H1 (cell line): ENCODE measurements at regions not wholly inside any gene's neighbourhood (a gene's known extent, or its start where the extent isn't known, plus 50 kb on each side); places are given as distances from the start of the nearest gene placed in this dataset.

Source experiments
- CTCF ChIA-PET: fragments of 300-600 bp; sonication (Branson Sonifier 250); formaldehyde crosslinking; loops from one replicate; lab custom pipeline; 2021; ENCODE audit not compliant: partially characterized antibody; lab: Charles Lee
- POLR2A ChIA-PET: fragments of 300-600 bp; sonication (Branson Sonifier 250); formaldehyde crosslinking; loops from one replicate; lab custom pipeline; 2021; ENCODE audit warnings: inconsistent platforms; ENCODE audit not compliant: partially characterized antibody; lab: Charles Lee
- DNase-seq, 2 experiments: peaks; one replicate each; pipeline versions ENCODE4 v3.0.0 to v3.0.0-alpha.2; 2010 to 2022; ENCODE audit warnings: low spot score in 2 of 2, low read depth in 1 of 2, mixed read lengths in 1 of 2
- FAIRE-seq: peaks from 2 replicates; lab custom pipeline; 2011; peaks lifted over from hg19 to GRCh38; lab: Jason Lieb, UNC
- H2AFZ ChIP-seq: 2 replicates; pipeline ENCODE4 v1.8.1; 2012; ENCODE audit warnings: low read length, inconsistent platforms
- H2AK5ac ChIP-seq: 2 replicates; pipeline ENCODE4 v1.6.1; 2013; ENCODE audit warnings: low read depth, low read length
- H2BK120ac ChIP-seq: replicated peaks from 2 replicates; pipeline ENCODE3; 2013; ENCODE audit warnings: low read depth, low read length, inconsistent platforms
- H2BK12ac ChIP-seq: 2 replicates; pipeline ENCODE4 v1.6.1; 2013; ENCODE audit warnings: low read depth, low read length
- H2BK15ac ChIP-seq: 2 replicates; pipeline ENCODE4 v1.6.1; 2013; ENCODE audit warnings: low read length
- H2BK20ac ChIP-seq: 2 replicates; pipeline ENCODE4 v1.6.1; 2013; ENCODE audit warnings: low read length
- H2BK5ac ChIP-seq: 2 replicates; pipeline ENCODE4 v1.6.1; 2013; ENCODE audit warnings: low read depth, low read length
- H3K14ac ChIP-seq: 2 replicates; pipeline ENCODE4 v1.6.1; 2013; ENCODE audit warnings: inconsistent platforms; ENCODE audit not compliant: insufficient read length
- H3K18ac ChIP-seq: 2 replicates; pipeline ENCODE4 v1.6.1; 2013; ENCODE audit warnings: low read length; ENCODE audit errors: extremely low read depth
- H3K23ac ChIP-seq: 2 replicates; pipeline ENCODE4 v1.6.1; 2013; ENCODE audit warnings: inconsistent platforms; ENCODE audit not compliant: insufficient read length
- H3K23me2 ChIP-seq: 2 replicates; pipeline ENCODE4 v1.6.1; 2013; ENCODE audit warnings: low read depth, low read length
- H3K27ac ChIP-seq: 2 replicates; pipeline ENCODE4 v1.6.1; 2011; ENCODE audit warnings: low read depth, low read length, inconsistent platforms
- H3K27me3 ChIP-seq, 4 experiments: replicated peaks in 1 of 4; 1 replicate in 1 of 4; 2 replicates in 3 of 4; pipeline versions ENCODE4 v1.6.1 to v1.8.1; 2011 to 2013; ENCODE audit warnings: low read length in 3 of 4, mild to moderate bottlenecking in 3 of 4, inconsistent platforms in 2 of 4, mixed read lengths in 2 of 4, moderate library complexity in 1 of 4; ENCODE audit not compliant: control insufficient read depth in 3 of 4, insufficient read depth in 3 of 4; ENCODE audit errors: extremely low read depth in 1 of 4
- H3K36me3 ChIP-seq, 4 experiments: 2 replicates each; pipeline versions ENCODE4 v1.6.1 to v1.8.1; 2011 to 2013; ENCODE audit warnings: mild to moderate bottlenecking in 4 of 4, low read length in 3 of 4, moderate library complexity in 2 of 4, control low read depth in 1 of 4, inconsistent platforms in 1 of 4; ENCODE audit not compliant: insufficient read depth in 4 of 4, control insufficient read depth in 2 of 4
- H3K4ac ChIP-seq: replicated peaks from 2 replicates; pipeline ENCODE3; 2013; ENCODE audit warnings: low read length, low read depth, mixed read lengths, inconsistent platforms; ENCODE audit not compliant: insufficient read length
- H3K4me1 ChIP-seq, 4 experiments: replicated peaks in 1 of 4; 1 replicate in 1 of 4; 2 replicates in 3 of 4; pipeline versions ENCODE4 v1.6.1 to v1.8.1; 2011 to 2013; ENCODE audit warnings: low read length in 3 of 4, inconsistent platforms in 2 of 4, mixed read lengths in 1 of 4; ENCODE audit not compliant: insufficient read depth in 4 of 4, control insufficient read depth in 3 of 4
- H3K4me2 ChIP-seq, 2 experiments: 2 replicates each; pipeline versions ENCODE4 v1.6.1 to v1.8.1; 2011 to 2013; ENCODE audit warnings: low read depth in 2 of 2, low read length in 2 of 2, control low read depth in 1 of 2, inconsistent platforms in 1 of 2, mild to moderate bottlenecking in 1 of 2; ENCODE audit not compliant: insufficient read depth in 1 of 2
- H3K4me3 ChIP-seq, 4 experiments: fragments of 200-600, 300-600 bp in 1 of 4; sonication (generic), shearing (Covaris generic), sonication (Bioruptor Twin) in 1 of 4; 2 replicates each; pipeline versions ENCODE4 v1.5.1 to v1.8.1; 2011 to 2016; ENCODE audit warnings: low read length in 4 of 4, low read depth in 3 of 4, control low read depth in 2 of 4, inconsistent platforms in 2 of 4, mild to moderate bottlenecking in 2 of 4, mixed read lengths in 1 of 4, moderate library complexity in 1 of 4; ENCODE audit not compliant: insufficient read depth in 2 of 4; ENCODE audit errors: extremely low read depth in 1 of 4
- H3K56ac ChIP-seq: replicated peaks from 2 replicates; pipeline ENCODE3; 2013; ENCODE audit warnings: low read depth, mild to moderate bottlenecking, mixed read lengths, low read length, inconsistent platforms; ENCODE audit not compliant: insufficient read length
- H3K79me1 ChIP-seq: 2 replicates; pipeline ENCODE4 v1.6.1; 2013; ENCODE audit warnings: low read depth, low read length, control low read depth
- H3K79me2 ChIP-seq, 2 experiments: 2 replicates each; pipeline versions ENCODE4 v1.6.1 to v1.8.1; 2012 to 2013; ENCODE audit warnings: low read length in 2 of 2, mild to moderate bottlenecking in 2 of 2, inconsistent platforms in 1 of 2; ENCODE audit not compliant: insufficient read depth in 2 of 2, control insufficient read depth in 1 of 2
- H3K9ac ChIP-seq, 4 experiments: replicated peaks in 1 of 4; 1 replicate in 1 of 4; 2 replicates in 3 of 4; pipeline versions ENCODE4 v1.6.1 to v1.8.1; 2011 to 2013; ENCODE audit warnings: low read depth in 3 of 4, low read length in 3 of 4, control low read depth in 2 of 4, mild to moderate bottlenecking in 2 of 4, moderate library complexity in 2 of 4, inconsistent platforms in 1 of 4; ENCODE audit errors: extremely low read depth in 1 of 4
- H3K9me3 ChIP-seq, 2 experiments: 2 replicates each; pipeline versions ENCODE4 v1.6.1 to v1.8.1; 2012 to 2013; ENCODE audit warnings: mild to moderate bottlenecking in 2 of 2, moderate library complexity in 2 of 2, control low read depth in 1 of 2, inconsistent platforms in 1 of 2, low read depth in 1 of 2, low read length in 1 of 2, mixed read lengths in 1 of 2; ENCODE audit not compliant: insufficient read depth in 2 of 2
- H4K20me1 ChIP-seq, 2 experiments: replicated peaks in 1 of 2; 2 replicates each; pipeline versions ENCODE3 to v1.8.1; 2011 to 2013; ENCODE audit warnings: inconsistent platforms in 2 of 2, low read length in 2 of 2, mild to moderate bottlenecking in 1 of 2; ENCODE audit not compliant: insufficient read depth in 2 of 2, control insufficient read depth in 1 of 2
- H4K5ac ChIP-seq: 2 replicates; pipeline ENCODE4 v1.6.1; 2013; ENCODE audit warnings: low read length, low read depth, mixed read lengths, inconsistent platforms; ENCODE audit not compliant: insufficient read length
- H4K8ac ChIP-seq: 2 replicates; pipeline ENCODE4 v1.8.0; 2013; ENCODE audit warnings: mild to moderate bottlenecking, moderate library complexity, low read length, inconsistent platforms; ENCODE audit not compliant: insufficient read depth; ENCODE audit errors: extremely low read depth
- H4K91ac ChIP-seq: replicated peaks from 2 replicates; pipeline ENCODE3; 2013; ENCODE audit warnings: low read length, mixed read lengths, inconsistent platforms; ENCODE audit not compliant: insufficient read length
- CHD2 ChIP-seq: IDR thresholded peaks from 2 replicates; pipeline ENCODE4 v1.6.1; 2012; ENCODE audit warnings: low read length, improper control_type of control experiment
- RAD21 ChIP-seq, 2 experiments: IDR thresholded peaks in 1 of 2; conservative IDR thresholded peaks in 1 of 2; 2 replicates each; pipeline ENCODE4 v1.6.1; 2011; ENCODE audit warnings: low read depth in 2 of 2, low read length in 2 of 2, improper control_type of control experiment in 1 of 2, inconsistent platforms in 1 of 2, mild to moderate bottlenecking in 1 of 2, moderate library complexity in 1 of 2
- WGBS, 2 experiments: shearing (Covaris generic) in 1 of 2; methylation state at CpG; one replicate each; pipeline versions ENCODE4 v1.1.6 to v1.1.7; 2013 to 2015; ENCODE audit warnings: low lambda C conversion rate in 2 of 2, mixed read lengths in 2 of 2, inconsistent platforms in 1 of 2, low coverage in 1 of 2, missing lambda C conversion rate in 1 of 2; ENCODE audit not compliant: insufficient replicate concordance in 2 of 2, insufficient coverage in 1 of 2, insufficient read length in 1 of 2; ENCODE audit errors: extremely low coverage in 1 of 2, missing lambda C conversion rate in 1 of 2; 5-methylcytosine and 5-hydroxymethylcytosine counted together
- TF ChIP-seq, protein P1 (sequence below), 3 experiments: IDR thresholded peaks; 1 replicate in 2 of 3; 2 replicates in 1 of 3; pipeline versions ENCODE4 v1.5.1 to v1.6.1; 2011; ENCODE audit warnings: low read length in 3 of 3, mild to moderate bottlenecking in 3 of 3, inconsistent platforms in 2 of 3, low read depth in 1 of 3, moderate library complexity in 1 of 3; ENCODE audit not compliant: insufficient read depth in 1 of 3; ENCODE audit errors: control extremely low read depth in 1 of 3

- no peak overlapping the region for H4K8ac ChIP-seq
- FAIRE-seq, result peak; percentile 75
- H4K20me1 ChIP-seq, result no peaks in the 10 kb centered on the region
- H4K5ac ChIP-seq, result no peak overlapping the region
- no peaks in the 10 kb centered on the region for H3K9me3 ChIP-seq
- H3K4me2 ChIP-seq, result no peak overlapping the region
- no peak for DNase-seq
- no peaks in the 10 kb centered on the region for H3K36me3 ChIP-seq
- H3K23ac ChIP-seq, result no peak overlapping the region
- no peak overlapping the region for H2BK120ac ChIP-seq
- no peak overlapping the region for H4K91ac ChIP-seq
- no peaks in the 10 kb centered on the region for H3K23me2 ChIP-seq
- no peak overlapping the region for H3K9ac ChIP-seq
- POLR2A ChIA-PET, result no interaction called here
- H3K27ac ChIP-seq, result no peak overlapping the region
- H3K56ac ChIP-seq, result no peak overlapping the region
- H3K18ac ChIP-seq, result no peak overlapping the region
- H3K14ac ChIP-seq, result no peak overlapping the region
- H2BK5ac ChIP-seq, result no peak overlapping the region
- H3K79me2 ChIP-seq, result no peaks in the 10 kb centered on the region
- H3K4me3 ChIP-seq, result no peak overlapping the region
- no peaks in the 10 kb centered on the region for H3K79me1 ChIP-seq
- H3K4me1 ChIP-seq, result no peaks in the 10 kb centered on the region
- 43% methylated on average over 5 of the region's 5 CpGs; no CpG with 5 or more reads in 1 of the 2 experiments for WGBS, 2 experiments
- H2AFZ ChIP-seq, result 0 out of 2 replicates have a peak overlapping the region, but pooled peaks have one; percentile 48
- H2BK12ac ChIP-seq, result no peak overlapping the region
- H2BK15ac ChIP-seq, result no peak overlapping the region
- H2BK20ac ChIP-seq, result no peak overlapping the region
- no peaks in the 10 kb centered on the region for H3K27me3 ChIP-seq
- no peak for TF ChIP-seq CHD2
- peak; percentile 82 to 87 for TF ChIP-seq RAD21 (IDR thresholded peaks at IDR 0.05 in 1 of 2, conservative IDR thresholded peaks at IDR 0.05 in 1 of 2; ENCODE audit: low read depth in 2 of 2, low read length in 2 of 2)
- TF ChIP-seq, protein P1, sequence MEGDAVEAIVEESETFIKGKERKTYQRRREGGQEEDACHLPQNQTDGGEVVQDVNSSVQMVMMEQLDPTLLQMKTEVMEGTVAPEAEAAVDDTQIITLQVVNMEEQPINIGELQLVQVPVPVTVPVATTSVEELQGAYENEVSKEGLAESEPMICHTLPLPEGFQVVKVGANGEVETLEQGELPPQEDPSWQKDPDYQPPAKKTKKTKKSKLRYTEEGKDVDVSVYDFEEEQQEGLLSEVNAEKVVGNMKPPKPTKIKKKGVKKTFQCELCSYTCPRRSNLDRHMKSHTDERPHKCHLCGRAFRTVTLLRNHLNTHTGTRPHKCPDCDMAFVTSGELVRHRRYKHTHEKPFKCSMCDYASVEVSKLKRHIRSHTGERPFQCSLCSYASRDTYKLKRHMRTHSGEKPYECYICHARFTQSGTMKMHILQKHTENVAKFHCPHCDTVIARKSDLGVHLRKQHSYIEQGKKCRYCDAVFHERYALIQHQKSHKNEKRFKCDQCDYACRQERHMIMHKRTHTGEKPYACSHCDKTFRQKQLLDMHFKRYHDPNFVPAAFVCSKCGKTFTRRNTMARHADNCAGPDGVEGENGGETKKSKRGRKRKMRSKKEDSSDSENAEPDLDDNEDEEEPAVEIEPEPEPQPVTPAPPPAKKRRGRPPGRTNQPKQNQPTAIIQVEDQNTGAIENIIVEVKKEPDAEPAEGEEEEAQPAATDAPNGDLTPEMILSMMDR (IDR thresholded peaks at IDR 0.05; ENCODE audit: control extremely low read depth in 1 of 3, insufficient read depth in 1 of 3, low read depth in 1 of 3, low read length in 3 of 3), result peak in 2 of 3 experiments; percentile 56 to 76; a peak in 3 of 4 replicates
- CTCF ChIA-PET, result interaction anchor here (0.7 to 8.0 kb wide), 53 partner anchors 8 to 746 kb away, joined by 3 to 195 read pairs (median 4); partner anchors contain the start of genes LXN and MFSD1
- no peak overlapping the region for H3K4ac ChIP-seq
- no peak overlapping the region for H2AK5ac ChIP-seq
Observed at GRCh38 chr3:159260049-159260662, 458.3 kb downstream of the MFSD1 start.
